Effector memory CD8-positive, alpha-beta T cell (primary cell): ENCODE measurements at regions not wholly inside any gene's neighbourhood (a gene's known extent, or its start where the extent isn't known, plus 50 kb on each side); places are given as distances from the start of the nearest gene placed in this dataset.

Experiments used
- ATAC-seq: fragments of 150-1000 bp; cut with Tn5 transposase; replicated peaks from 2 replicates; pipeline ENCODE4 v1.10.0; 2021; ENCODE audit warnings: mild to moderate bottlenecking, moderate library complexity
- DNase-seq, 3 experiments: peaks; one replicate each; pipeline ENCODE4 v3.0.0; 2021
- H3K27ac Mint-ChIP-seq, 2 donors: one replicate each; pipeline ENCODE4 v1.8.0; 2022; ENCODE audit warnings: mild to moderate bottlenecking in 2 of 2, mixed read lengths in 2 of 2, moderate library complexity in 2 of 2
- H3K27me3 Mint-ChIP-seq, 2 donors: one replicate each; pipeline ENCODE4 v1.8.0; 2022; ENCODE audit warnings: mixed read lengths in 2 of 2
- H3K36me3 Mint-ChIP-seq: one replicate; pipeline ENCODE4 v1.8.0; 2022; ENCODE audit warnings: mild to moderate bottlenecking, moderate library complexity, mixed read lengths; ENCODE audit not compliant: insufficient read depth
- H3K4me1 Mint-ChIP-seq, 2 donors: one replicate each; pipeline ENCODE4 v1.8.0; 2022; ENCODE audit warnings: low read depth in 2 of 2, mixed read lengths in 2 of 2
- H3K4me3 Mint-ChIP-seq, 2 donors: one replicate each; pipeline ENCODE4 v1.8.0; 2022; ENCODE audit warnings: mild to moderate bottlenecking in 2 of 2, mixed read lengths in 2 of 2, moderate library complexity in 2 of 2
- H3K9me3 Mint-ChIP-seq, 2 donors: one replicate each; pipeline ENCODE4 v1.8.0; 2022; ENCODE audit warnings: mixed read lengths in 2 of 2

DNA sequence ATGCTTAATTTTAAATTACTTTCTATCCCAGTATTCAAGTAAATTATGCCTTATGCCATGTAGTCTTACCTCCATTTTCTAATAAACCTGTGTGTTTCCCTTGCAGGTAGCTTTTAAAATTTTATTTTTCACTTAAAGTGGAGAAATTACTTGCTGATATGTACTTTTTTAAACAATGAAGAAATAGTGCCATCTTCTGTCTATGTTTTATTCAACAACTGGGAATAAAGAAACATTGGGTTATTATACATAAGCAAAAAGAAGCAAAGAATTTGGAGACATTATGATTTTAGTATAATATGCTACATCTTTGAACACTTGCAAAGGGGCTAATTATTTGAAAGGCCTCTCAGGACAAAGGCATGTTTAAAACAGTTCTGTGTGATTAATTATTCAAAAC lies 1912.9 kb downstream of the MRPL39 start:
- Mint-ChIP-seq H3K9me3 (peaks cover 5 to 13% of the 10 kb centered on the region in 2 donors), H3K36me3 (no peaks in the 10 kb centered on the region), H3K4me1 (no peaks in the 10 kb centered on the region), H3K27me3 (no peaks in the 10 kb centered on the region), H3K27ac (no peak overlapping the region), H3K4me3 (no peak overlapping the region)
- no peak for ATAC-seq
- no peak for DNase-seq

DNA sequence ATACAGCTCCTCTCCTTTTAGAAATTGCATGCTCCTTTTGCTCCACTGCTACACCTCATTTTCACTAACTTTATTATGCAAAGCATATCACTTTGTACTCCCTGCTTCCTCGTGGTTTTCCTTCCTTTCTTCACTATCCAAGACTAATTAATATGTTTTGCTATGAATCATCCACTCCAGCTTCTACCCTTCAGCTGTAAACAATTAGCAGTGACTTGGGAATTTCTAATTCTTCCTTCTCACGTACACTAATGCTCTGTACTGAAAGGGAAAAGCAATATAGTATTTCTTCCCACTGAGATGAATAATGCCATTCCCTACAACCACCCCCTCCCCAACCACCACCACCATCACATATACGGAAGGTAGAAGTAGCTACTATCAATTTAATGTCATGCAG lies 1917.0 kb downstream of the MRPL39 start:
- no peaks in the 10 kb centered on the region for H3K27me3 Mint-ChIP-seq
- no peak overlapping the region for H3K4me3 Mint-ChIP-seq
- H3K4me1 Mint-ChIP-seq: no peaks in the 10 kb centered on the region
- H3K9me3 Mint-ChIP-seq: peaks cover 4 to 15% of the 10 kb centered on the region in 2 donors
- H3K36me3 Mint-ChIP-seq: no peaks in the 10 kb centered on the region
- ATAC-seq: no peak
- DNase-seq: no peak
- H3K27ac Mint-ChIP-seq: no peak overlapping the region

DNA sequence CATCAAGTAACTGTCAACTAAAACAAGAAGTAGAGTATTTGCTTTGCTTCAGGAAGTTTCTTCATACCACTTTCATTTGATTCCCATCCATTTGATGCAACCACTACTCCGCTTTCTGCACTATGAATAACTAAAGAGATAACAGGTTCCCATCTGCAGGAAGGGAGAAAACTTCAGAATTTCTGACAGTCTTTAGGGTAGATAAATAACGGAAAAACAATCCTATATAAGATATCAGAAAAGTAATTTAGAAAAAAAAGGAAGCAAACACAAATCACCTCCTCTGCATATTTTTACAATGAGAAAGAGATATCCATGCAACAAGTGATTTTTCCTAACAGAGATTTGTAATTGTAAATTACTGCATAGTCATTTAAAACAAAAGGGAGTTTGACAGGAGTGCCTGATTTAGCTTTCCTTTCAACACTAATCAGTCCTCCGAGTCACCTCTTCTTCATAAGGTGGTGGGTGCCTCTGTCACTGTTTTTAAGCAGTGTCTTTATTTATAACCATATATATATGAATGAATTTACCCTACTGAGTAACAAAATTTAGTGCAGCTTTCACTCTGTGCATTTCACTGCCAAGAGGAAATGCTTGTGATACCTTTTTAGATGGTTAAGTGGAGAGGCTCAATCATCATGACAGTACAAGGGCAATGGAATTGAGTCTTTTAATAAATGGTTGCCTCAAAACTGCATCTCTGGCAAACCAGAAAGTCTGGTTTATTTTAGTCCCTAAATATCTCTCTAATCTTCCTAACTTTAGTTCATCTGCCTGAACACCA lies 1920.4 kb downstream of the MRPL39 start:
- Mint-ChIP-seq H3K36me3 (no peaks in the 10 kb centered on the region), H3K27ac (no peak overlapping the region), H3K4me3 (no peak overlapping the region), H3K27me3 (no peaks in the 10 kb centered on the region), H3K9me3 (peaks cover 6% of the 10 kb centered on the region in 2 donors), H3K4me1 (no peaks in the 10 kb centered on the region)
- ATAC-seq (no peak), DNase-seq (no peak)

DNA sequence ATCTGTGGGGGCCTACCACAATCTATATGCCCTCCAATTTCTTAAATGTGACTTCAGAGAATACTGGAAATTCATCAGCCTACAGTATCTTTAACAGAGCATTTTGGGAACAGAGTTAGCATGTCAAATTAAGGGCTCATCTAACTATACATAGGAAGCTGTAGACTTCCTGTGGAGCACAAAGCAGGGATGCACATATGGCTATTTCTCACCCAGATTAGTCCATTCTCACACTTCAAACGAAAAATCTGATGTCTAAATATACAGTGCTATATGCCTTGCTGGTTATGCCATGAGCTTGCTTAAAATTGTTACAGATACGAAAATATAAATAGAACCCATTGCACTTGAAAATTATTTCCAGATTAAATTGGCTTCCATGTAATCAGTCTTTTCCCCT lies 1922.8 kb downstream of the MRPL39 start:
- Mint-ChIP-seq H3K9me3 (peaks cover 6% of the 10 kb centered on the region in 2 donors), H3K4me1 (no peaks in the 10 kb centered on the region), H3K27ac (no peak overlapping the region), H3K36me3 (no peaks in the 10 kb centered on the region), H3K4me3 (no peak overlapping the region), H3K27me3 (no peaks in the 10 kb centered on the region)
- ATAC-seq (no peak), DNase-seq (no peak)

DNA sequence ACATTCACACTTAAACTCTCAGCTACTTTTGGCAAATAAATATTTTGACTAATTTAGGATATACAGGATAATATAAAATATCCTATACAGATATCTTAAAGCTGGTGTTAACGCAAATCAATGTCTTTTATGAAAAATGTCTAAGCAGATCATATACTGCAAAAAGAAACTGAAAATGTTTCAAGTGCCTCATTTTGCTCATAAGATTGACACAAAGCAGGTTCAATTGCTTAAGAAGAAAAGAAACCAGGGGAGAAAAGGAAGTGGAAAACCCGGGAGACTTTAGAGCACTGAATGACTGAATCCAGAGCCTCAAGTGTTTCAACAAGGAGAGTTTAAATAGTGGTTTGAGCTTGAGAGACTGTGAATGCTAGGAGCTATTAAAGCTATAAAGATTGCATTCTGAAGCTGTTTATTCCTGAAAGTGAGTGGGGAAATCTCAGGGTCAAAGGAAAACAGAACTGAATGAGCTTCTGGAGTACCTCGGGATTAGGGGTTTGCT lies 1943.0 kb downstream of the MRPL39 start:
- Mint-ChIP-seq H3K36me3 (no peaks in the 10 kb centered on the region), H3K27ac (no peak overlapping the region), H3K4me1 (no peaks in the 10 kb centered on the region), H3K27me3 (no peaks in the 10 kb centered on the region), H3K4me3 (no peak overlapping the region), H3K9me3 (peaks cover 0 to 2% of the 10 kb centered on the region in 2 donors)
- DNase-seq (no peak), ATAC-seq (no peak)

DNA sequence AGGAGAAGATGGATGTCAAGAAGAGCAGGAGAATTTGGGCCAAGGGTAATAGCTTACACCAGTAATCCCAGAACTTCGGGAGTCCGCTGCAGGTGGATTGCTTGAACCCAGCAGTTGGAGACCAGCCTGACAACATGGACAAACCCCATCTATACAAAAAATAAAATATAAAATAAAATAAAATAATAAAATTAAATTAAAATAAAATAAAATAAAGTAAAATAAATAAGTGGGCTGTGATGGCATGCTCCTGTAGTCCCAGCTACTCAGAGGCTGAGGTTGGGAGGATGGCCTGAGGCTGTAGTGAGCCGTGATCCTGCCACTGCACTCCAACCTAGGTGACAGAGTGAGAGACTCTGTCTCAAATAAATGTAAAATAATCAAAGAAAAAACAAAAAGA lies 1946.7 kb downstream of the MRPL39 start:
- Mint-ChIP-seq H3K4me1 (no peaks in the 10 kb centered on the region), H3K9me3 (peaks cover 0 to 6% of the 10 kb centered on the region in 2 donors), H3K27ac (no peak overlapping the region), H3K36me3 (no peaks in the 10 kb centered on the region), H3K4me3 (no peak overlapping the region), H3K27me3 (no peaks in the 10 kb centered on the region)
- ATAC-seq (no peak), DNase-seq (no peak)

DNA sequence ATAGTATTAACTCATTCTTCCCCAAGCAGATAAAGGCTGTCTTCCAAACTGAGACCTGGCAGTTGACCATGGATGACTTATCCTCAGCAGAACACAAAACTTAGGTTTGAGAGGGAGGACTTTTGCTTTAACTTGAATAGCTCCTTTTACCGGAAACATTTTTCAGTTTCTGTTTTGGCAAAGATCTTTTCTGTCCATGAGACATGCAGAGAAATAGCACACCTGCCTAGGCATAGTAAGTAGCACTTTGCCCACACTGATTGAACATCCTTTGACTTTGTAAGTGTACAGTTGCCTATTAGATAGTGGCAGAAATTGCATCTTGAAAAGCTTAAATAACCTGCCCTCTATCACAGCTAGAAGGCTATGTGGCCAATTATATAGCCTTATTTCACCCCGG lies 1962.5 kb downstream of the MRPL39 start:
- no peak for DNase-seq
- H3K36me3 Mint-ChIP-seq: no peaks in the 10 kb centered on the region
- no peaks in the 10 kb centered on the region for H3K27me3 Mint-ChIP-seq
- H3K4me1 Mint-ChIP-seq: no peaks in the 10 kb centered on the region
- no peak overlapping the region for H3K27ac Mint-ChIP-seq
- H3K4me3 Mint-ChIP-seq: no peak overlapping the region
- no peak for ATAC-seq
- peaks cover 7 to 11% of the 10 kb centered on the region in 2 donors for H3K9me3 Mint-ChIP-seq

DNA sequence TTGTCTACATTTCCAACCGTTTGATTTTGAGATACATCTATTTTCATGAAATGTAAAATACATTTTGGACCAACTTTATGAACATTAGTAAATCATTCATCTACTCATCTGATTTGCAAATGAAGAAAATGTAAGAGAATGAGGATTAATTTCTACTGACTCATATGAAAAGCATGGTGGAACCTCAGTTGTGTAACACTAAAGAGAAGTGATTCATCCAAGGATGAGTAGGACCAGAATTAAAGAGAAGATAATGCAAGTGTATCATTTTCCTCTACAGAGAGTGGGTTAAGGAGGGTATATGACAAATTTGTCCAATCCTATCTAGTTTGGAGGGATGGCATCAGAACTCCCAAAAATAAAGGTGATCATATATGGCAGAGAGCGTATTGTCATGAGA lies 1967.6 kb downstream of the MRPL39 start:
- H3K36me3 Mint-ChIP-seq: no peaks in the 10 kb centered on the region
- H3K27me3 Mint-ChIP-seq: no peaks in the 10 kb centered on the region
- H3K27ac Mint-ChIP-seq: no peak overlapping the region
- H3K4me1 Mint-ChIP-seq: no peaks in the 10 kb centered on the region
- H3K9me3 Mint-ChIP-seq: peaks cover 3 to 14% of the 10 kb centered on the region in 2 donors
- H3K4me3 Mint-ChIP-seq: no peak overlapping the region
- no peak for DNase-seq
- ATAC-seq: no peak

DNA sequence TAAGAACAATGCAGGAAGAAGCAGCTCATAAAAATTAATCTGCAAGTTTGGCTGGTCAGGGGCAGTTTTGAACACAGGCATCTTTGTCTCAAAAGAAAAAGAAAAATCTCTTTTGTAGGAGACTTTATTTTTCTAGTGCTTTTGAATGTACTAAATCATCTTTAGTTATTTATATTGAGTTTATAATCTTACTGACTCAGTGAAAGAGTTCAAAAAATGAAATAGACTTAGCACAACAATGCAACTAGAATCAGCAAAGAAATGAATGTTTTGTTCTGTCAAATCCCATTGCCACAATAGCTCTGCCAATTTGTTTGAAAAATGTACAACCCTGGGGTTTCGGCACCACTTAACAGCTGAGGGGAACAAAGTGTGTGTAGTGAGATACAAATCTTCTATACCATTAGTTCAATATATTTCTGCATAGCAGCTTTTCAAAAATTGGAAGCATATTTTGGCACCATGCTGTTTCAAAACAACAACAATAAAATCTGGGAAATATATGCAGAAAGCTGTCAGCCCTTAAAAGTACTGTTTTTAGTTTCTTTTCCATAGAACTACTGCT lies 1969.1 kb downstream of the MRPL39 start:
- DNase-seq: no peak
- H3K4me1 Mint-ChIP-seq: no peaks in the 10 kb centered on the region
- no peaks in the 10 kb centered on the region for H3K36me3 Mint-ChIP-seq
- H3K4me3 Mint-ChIP-seq: no peak overlapping the region
- ATAC-seq: no peak
- H3K27ac Mint-ChIP-seq: no peak overlapping the region
- no peaks in the 10 kb centered on the region for H3K27me3 Mint-ChIP-seq
- peaks cover 5 to 8% of the 10 kb centered on the region in 2 donors for H3K9me3 Mint-ChIP-seq

DNA sequence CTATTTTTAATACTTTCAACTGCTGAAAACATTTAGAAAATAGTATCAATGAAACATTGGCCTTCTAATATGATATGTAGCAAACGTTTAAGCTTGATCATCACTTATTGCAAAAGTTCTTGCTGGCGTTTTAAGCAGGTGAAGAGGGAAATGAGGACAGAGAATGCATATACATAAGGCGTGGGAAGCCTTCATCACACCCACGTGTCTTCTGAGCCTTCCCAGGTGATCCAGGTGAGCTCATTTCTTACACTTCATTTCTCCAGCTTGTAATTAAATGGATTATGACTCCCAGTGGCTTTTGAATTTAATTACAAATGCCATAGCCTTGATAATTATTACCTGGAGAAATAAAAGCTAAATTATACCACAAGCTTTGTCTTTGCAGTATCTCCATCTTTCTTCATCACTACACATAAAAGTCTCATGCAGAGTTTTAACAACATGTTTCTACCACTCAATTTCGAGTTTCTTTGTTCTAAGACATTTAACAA lies 1973.8 kb downstream of the MRPL39 start:
- Mint-ChIP-seq H3K4me1 (no peaks in the 10 kb centered on the region), H3K4me3 (no peak overlapping the region), H3K36me3 (no peaks in the 10 kb centered on the region), H3K9me3 (peaks cover 0 to 1% of the 10 kb centered on the region in 2 donors), H3K27me3 (no peaks in the 10 kb centered on the region), H3K27ac (no peak overlapping the region)
- no peak for DNase-seq
- no peak for ATAC-seq

DNA sequence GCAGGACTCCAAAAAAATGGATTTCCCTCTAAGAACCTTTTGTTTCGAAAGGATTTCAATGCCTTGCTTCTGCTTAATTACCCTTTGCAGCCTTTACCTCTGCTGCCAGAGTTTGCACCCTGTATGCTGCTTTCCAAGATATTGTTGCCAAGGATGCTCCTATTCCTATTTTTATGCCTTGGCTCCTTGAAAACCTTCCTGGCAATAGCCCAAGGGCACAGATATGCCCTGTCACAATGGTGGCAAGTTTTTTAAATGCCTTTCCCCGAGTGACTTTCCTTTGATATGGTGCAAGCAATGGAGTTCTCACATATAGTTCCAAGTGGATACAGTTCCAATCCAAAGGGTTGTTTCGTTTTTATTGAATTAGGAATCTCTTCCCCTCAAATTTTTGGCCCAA lies 1983.0 kb downstream of the MRPL39 start:
- Mint-ChIP-seq H3K9me3 (peaks cover 0 to 9% of the 10 kb centered on the region in 2 donors), H3K27me3 (no peaks in the 10 kb centered on the region), H3K36me3 (no peaks in the 10 kb centered on the region), H3K4me3 (no peak overlapping the region), H3K4me1 (no peaks in the 10 kb centered on the region), H3K27ac (no peak overlapping the region)
- ATAC-seq (no peak), DNase-seq (no peak)

DNA sequence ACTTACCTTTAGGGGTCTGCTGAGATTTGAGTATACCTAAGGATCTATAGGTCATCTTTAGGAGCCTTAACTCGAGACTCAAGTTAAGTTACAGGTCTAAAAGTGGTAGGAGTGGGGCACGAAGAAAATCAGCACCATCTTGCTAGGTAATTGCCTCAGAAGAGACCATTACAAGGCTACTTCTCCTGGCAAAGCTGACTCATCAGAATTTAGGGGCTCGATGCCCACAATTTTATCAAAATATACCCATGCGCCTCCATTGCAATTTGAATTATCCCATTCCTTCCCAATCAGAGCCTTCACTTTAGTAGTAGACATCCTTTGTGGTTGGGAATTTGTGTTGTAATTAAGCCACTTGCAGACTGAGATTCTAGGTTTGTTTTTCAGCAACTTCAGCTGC lies 1994.3 kb downstream of the MRPL39 start:
- no peak overlapping the region for H3K4me3 Mint-ChIP-seq
- H3K27me3 Mint-ChIP-seq: no peaks in the 10 kb centered on the region
- no peaks in the 10 kb centered on the region for H3K36me3 Mint-ChIP-seq
- no peak overlapping the region for H3K27ac Mint-ChIP-seq
- no peaks in the 10 kb centered on the region for H3K4me1 Mint-ChIP-seq
- peaks cover 0 to 5% of the 10 kb centered on the region in 2 donors for H3K9me3 Mint-ChIP-seq
- ATAC-seq (no peak), DNase-seq (no peak)

DNA sequence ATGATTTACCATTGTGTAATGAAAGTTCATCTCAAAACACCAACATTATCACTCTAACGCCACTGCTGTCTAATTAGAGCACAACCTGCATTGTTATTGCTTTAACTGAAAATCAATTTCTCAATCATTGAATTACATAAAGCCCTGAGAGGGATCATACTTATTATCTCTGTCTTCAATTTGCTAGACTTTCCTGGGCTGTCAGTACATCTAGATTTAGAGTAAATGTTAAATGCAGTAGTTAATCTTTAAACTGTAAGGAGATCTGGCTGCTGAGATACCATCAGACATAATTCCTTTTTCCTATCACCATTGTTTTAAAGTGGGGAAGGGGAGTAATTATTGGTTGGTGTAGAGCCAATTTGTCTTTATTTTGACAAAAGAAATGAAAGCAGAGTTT lies 1995.1 kb downstream of the MRPL39 start:
- Mint-ChIP-seq H3K27me3 (no peaks in the 10 kb centered on the region), H3K9me3 (peaks cover 0 to 5% of the 10 kb centered on the region in 2 donors), H3K36me3 (no peaks in the 10 kb centered on the region), H3K27ac (no peak overlapping the region), H3K4me1 (no peaks in the 10 kb centered on the region), H3K4me3 (no peak overlapping the region)
- ATAC-seq: no peak
- no peak for DNase-seq

DNA sequence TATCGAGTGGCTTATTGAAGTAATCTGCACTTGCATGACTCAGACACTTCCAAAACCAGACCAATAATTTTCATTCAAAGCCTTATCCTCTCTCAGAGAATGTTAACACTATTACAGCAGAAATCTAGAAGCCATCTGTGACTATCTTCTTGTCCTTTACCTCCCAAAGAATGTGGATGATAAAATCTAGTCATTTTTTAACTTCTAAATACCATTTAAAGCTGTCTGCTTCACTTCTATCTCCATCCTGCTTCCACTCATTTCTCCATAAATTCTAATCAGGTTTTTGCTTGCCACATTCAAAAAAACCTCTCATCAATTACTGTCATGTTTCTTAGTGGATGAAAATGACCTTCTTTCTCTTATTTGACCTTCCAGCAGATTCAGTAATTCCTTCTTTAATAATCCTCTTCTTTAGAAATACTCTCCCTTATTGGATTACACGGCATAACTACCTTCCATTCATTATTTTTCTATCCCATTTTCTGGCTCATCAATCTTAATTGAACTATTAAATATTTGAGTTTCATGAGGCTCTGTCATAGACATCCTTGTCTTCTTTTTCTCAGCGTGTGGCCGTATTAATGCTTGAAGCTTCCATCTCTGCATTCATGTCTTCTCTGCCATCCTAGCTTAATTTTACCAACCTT lies 1999.4 kb downstream of the MRPL39 start:
- Mint-ChIP-seq H3K27me3 (no peaks in the 10 kb centered on the region), H3K9me3 (peaks cover 9 to 12% of the 10 kb centered on the region in 2 donors), H3K4me1 (no peaks in the 10 kb centered on the region), H3K4me3 (no peak overlapping the region), H3K36me3 (no peaks in the 10 kb centered on the region), H3K27ac (no peak overlapping the region)
- ATAC-seq (no peak), DNase-seq (no peak)
